ENCODE measurements at regions not wholly inside any gene's neighbourhood (a gene's known extent, or its start where the extent isn't known, plus 50 kb on each side); places are given as distances from the start of the nearest gene placed in this dataset.
"Not testable (repeated sequence)": the region's sequence is repeated elsewhere in the genome, so short reads cannot be mapped to it uniquely, and the experiment has no call there.

GRCh38 chr19:28116379-28116778 is 1096.6 kb downstream of the UQCRFS1 start:
- DNase-seq, result not testable (repeated sequence)

GRCh38 chr19:28103921-28104320 is 1109.0 kb downstream of the UQCRFS1 start:
- no peak for DNase-seq

- not testable (repeated sequence) for DNase-seq
These were observed 1128.2 kb downstream of the UQCRFS1 start for GRCh38 chr19:28084659-28085157.

- DNase-seq, result no peak
These were observed 1136.3 kb downstream of the UQCRFS1 start for GRCh38 chr19:28076628-28077027.

- DNase-seq, result no peak
These were observed 1137.7 kb downstream of the UQCRFS1 start for GRCh38 chr19:28075229-28075628.

GRCh38 chr19:28074773-28075172 is 1138.2 kb downstream of the UQCRFS1 start:
- DNase-seq, result no peak

- no peak for DNase-seq
These were observed 1145.1 kb downstream of the UQCRFS1 start for GRCh38 chr19:28067882-28068281.

- DNase-seq, result no peak
These were observed 1146.0 kb downstream of the UQCRFS1 start for GRCh38 chr19:28066988-28067387.

GRCh38 chr19:28066161-28066560 is 1146.8 kb downstream of the UQCRFS1 start:
- DNase-seq, result no peak

GRCh38 chr19:28065026-28065425 is 1147.9 kb downstream of the UQCRFS1 start:
- DNase-seq, result no peak

- no peak for DNase-seq
These were observed 1149.2 kb downstream of the UQCRFS1 start for GRCh38 chr19:28063702-28064101.

- no peak for DNase-seq
These were observed 1151.8 kb downstream of the UQCRFS1 start for GRCh38 chr19:28061111-28061510.

GRCh38 chr19:28057026-28057425 is 1155.9 kb downstream of the UQCRFS1 start:
- DNase-seq, result not testable (repeated sequence)

GRCh38 chr19:28051047-28051446 is 1161.9 kb downstream of the UQCRFS1 start:
- DNase-seq, result no peak

GRCh38 chr19:28049875-28050274 is 1163.1 kb downstream of the UQCRFS1 start:
- no peak for DNase-seq

- no peak for DNase-seq
These were observed 1166.0 kb downstream of the UQCRFS1 start for GRCh38 chr19:28046932-28047331.

GRCh38 chr19:28045621-28046020 is 1167.3 kb downstream of the UQCRFS1 start:
- DNase-seq, result no peak

GRCh38 chr19:28044477-28044876 is 1168.5 kb downstream of the UQCRFS1 start:
- DNase-seq, result no peak

- no peak for DNase-seq
These were observed 1170.4 kb downstream of the UQCRFS1 start for GRCh38 chr19:28042516-28042915.

- DNase-seq, result no peak
These were observed 1173.1 kb downstream of the UQCRFS1 start for GRCh38 chr19:28039677-28040381.

- no peak for DNase-seq
These were observed 1175.8 kb downstream of the UQCRFS1 start for GRCh38 chr19:28037186-28037585.

- DNase-seq, result no peak
These were observed 1176.5 kb downstream of the UQCRFS1 start for GRCh38 chr19:28036486-28036885.

GRCh38 chr19:28034936-28035335 is 1178.0 kb downstream of the UQCRFS1 start:
- DNase-seq, result no peak

- DNase-seq, result no peak
These were observed 1184.0 kb downstream of the UQCRFS1 start for GRCh38 chr19:28028881-28029444.

GRCh38 chr19:28027116-28027515 is 1185.8 kb downstream of the UQCRFS1 start:
- no peak for DNase-seq
